ENCODE measurements at regions not wholly inside any gene's neighbourhood (a gene's known extent, or its start where the extent isn't known, plus 50 kb on each side); places are given as distances from the start of the nearest gene placed in this dataset.

DNA sequence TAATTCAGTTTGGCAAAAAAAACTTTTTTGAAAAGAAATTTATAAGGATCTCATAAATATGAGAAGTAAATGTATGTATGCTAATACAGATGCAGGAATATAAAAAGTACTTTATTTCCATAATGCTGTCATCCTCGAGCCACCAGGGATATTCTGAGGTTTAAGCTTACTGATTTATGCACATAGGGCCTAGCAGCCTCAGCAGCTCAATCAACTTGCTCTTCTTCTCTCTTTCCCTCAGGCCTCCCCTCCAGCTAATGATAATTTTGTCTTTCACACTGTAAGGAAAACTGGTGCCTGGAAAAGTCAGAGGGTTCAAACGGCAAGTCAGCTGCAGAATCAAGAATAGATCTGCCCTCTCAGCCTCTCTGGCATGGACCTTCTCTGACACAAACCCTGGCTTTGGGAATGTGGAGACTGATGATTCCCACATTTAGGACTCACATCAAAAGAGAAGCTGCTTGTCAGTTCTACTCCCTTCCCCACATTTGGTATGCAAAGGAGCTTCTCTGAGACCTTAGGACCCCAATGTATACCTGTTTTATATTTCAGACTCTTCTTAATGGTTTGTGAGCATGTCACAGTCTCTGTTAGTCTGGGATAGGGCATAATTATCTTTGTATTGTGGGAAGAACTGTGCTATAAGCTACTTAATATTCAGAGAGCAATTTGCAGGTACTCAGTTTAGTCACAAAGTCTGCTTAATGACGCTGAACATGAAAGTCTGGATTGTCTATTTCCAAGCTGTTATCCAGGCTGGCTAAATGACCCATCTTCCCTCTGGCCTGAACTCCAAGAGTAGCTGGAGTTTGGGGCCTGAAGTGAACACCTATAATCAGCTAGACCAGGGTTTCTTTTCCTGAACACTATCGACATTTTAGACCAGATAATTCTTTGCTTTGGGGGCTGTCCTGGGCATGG is 52.1 kb upstream of the DIPK1A start:
- no peak for ATAC-seq

- no peak for ATAC-seq
Measured at GRCh38 chr1:93014168-93014567, 52.9 kb upstream of the DIPK1A start.

DNA sequence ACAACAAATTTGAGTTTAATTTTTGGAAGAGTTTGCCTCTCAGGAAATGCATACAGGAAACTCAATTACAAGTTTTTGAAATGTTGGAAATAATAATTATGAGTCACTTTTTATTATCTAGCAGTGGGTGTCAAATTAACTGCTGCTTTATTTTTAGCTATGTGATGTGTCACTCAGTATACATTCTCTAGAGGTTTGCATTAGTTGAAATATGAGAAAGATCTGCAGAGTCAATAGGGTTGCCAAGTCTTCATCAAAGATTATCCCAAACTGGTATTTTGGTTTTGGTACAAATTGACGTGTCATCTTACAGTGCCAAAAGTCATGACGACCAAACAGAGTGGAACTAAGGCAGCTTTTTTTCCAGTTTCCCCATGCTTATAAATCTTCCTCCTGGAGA is 54.3 kb upstream of the DIPK1A start:
- no peak for ATAC-seq

- no peak for ATAC-seq
Measured at GRCh38 chr1:93016171-93016570, 54.9 kb upstream of the DIPK1A start.

GRCh38 chr1:93021539-93022134 is 57.4 kb upstream of the MTF2 start:
- peak; percentile 51 to 83 for ATAC-seq

GRCh38 chr1:93022580-93022979 is 56.5 kb upstream of the MTF2 start:
- no peak for ATAC-seq

- ATAC-seq: no peak
Measured at GRCh38 chr1:93023281-93023680, 55.8 kb upstream of the MTF2 start.

DNA sequence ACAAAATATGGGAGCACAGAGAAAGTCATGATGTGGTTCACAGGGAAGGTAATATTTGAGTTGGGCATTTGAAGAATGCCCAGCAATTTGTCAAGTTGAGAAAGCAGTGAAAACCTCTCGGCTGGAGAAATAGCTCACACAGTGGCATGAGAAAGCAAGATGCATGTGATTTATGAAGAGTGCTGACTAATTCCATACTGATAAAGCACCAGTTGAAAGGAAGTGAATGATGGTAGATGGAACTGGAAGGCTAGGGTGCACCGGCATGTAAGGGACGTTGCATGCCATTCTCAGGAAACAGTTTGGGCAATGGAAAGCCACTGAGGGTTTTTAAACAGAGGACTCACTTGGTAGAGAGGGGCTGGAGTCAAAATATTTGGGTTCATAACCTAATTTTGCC is 53.5 kb upstream of the MTF2 start:
- no peak for ATAC-seq

DNA sequence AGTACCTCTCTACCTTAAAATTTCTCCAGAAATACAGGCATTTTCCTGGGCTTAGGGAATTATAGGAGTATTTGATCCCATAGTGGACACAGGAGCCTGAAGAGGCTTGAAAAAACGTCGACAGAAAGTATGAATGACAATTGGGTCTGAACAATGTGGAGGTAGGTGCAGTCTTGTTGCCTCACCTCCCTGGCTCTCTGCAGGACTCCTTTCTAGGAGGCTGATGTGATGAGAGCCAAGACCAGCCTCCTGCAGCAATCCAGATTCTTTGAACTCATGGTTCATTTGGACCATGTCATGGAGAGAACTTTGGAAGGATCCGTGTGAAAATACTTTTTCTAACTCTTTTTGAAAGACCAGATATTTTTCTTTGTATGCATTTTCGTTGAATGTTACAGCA is 50.5 kb upstream of the MTF2 start:
- ATAC-seq: no peak
